D721Med (cell line): ENCODE measurements at regions not wholly inside any gene's neighbourhood (a gene's known extent, or its start where the extent isn't known, plus 50 kb on each side); places are given as distances from the start of the nearest gene placed in this dataset.
A peak's percentile ranks its signal among the peaks of the same experiment; 100 is the strongest.

ENCODE experiments used
- DNase-seq: peaks from one replicate; pipeline ENCODE4 v3.0.0; 2011; ENCODE audit warnings: low spot score; ENCODE audit not compliant: insufficient read length
- FAIRE-seq: peaks from 2 replicates; lab custom pipeline; 2011; peaks lifted over from hg19 to GRCh38; lab: Jason Lieb, UNC
- CTCF ChIP-seq: IDR thresholded peaks from 2 replicates; pipeline ENCODE4 v1.5.1; 2012; ENCODE audit warnings: mild to moderate bottlenecking, control low read depth; ENCODE audit not compliant: insufficient read depth; ENCODE audit errors: missing control alignments

- DNase-seq (no peak), FAIRE-seq (no peak)
- no peak for TF ChIP-seq CTCF
Measured at GRCh38 chr13:67440236-67440975, 210.3 kb upstream of the PCDH9 start.

- FAIRE-seq, result no peak
- TF ChIP-seq CTCF, result no peak
- DNase-seq, result no peak
Measured at GRCh38 chr13:67439365-67439764, 209.2 kb upstream of the PCDH9 start.

- FAIRE-seq (no peak), DNase-seq (no peak)
- TF ChIP-seq CTCF, result peak; percentile 60
Measured at GRCh38 chr13:67438465-67438864, 208.3 kb upstream of the PCDH9 start.

GRCh38 chr13:67437244-67437643 is 207.1 kb upstream of the PCDH9 start:
- DNase-seq, result no peak
- no peak for TF ChIP-seq CTCF
- no peak for FAIRE-seq

GRCh38 chr13:67421475-67421874 is 191.3 kb upstream of the PCDH9 start:
- no peak for DNase-seq
- TF ChIP-seq CTCF, result no peak
- FAIRE-seq, result no peak

GRCh38 chr13:67416047-67416925 is 186.2 kb upstream of the PCDH9 start:
- DNase-seq, result peak; percentile 8
- FAIRE-seq, result no peak
- TF ChIP-seq CTCF, result peak; percentile 43

GRCh38 chr13:67410645-67411044 is 180.5 kb upstream of the PCDH9 start:
- no peak for TF ChIP-seq CTCF
- FAIRE-seq (peak; percentile 86), DNase-seq (no peak)
